MM.1S (cell line): ENCODE measurements at regions not wholly inside any gene's neighbourhood (a gene's known extent, or its start where the extent isn't known, plus 50 kb on each side); places are given as distances from the start of the nearest gene placed in this dataset.

ENCODE experiments used
- DNase-seq: peaks from one replicate; pipeline ENCODE4 v3.0.0-alpha.2; 2015
- H2AFZ ChIP-seq: fragments of 300-600 bp; sonication (generic); 2 replicates; pipeline ENCODE4 v1.6.0; 2016; ENCODE audit warnings: antibody characterized with exemption, low read length
- H3F3A ChIP-seq: fragments of 300-600 bp; sonication (generic); 2 replicates; pipeline ENCODE4 v1.6.1; 2016; ENCODE audit warnings: mild to moderate bottlenecking, antibody characterized with exemption, low read length, moderate library complexity, mixed read lengths; ENCODE audit not compliant: insufficient read depth
- H3K27ac ChIP-seq: fragments of 300-600 bp; sonication (generic); 2 replicates; pipeline ENCODE4 v1.5.1; 2016; ENCODE audit warnings: mild to moderate bottlenecking, low read length
- H3K27me3 ChIP-seq: fragments of 300-600 bp; sonication (generic); replicated peaks from 2 replicates; pipeline ENCODE4 v1.6.0; 2016; ENCODE audit warnings: low read length; ENCODE audit not compliant: insufficient read depth
- H3K36me3 ChIP-seq: fragments of 300-600 bp; sonication (generic); replicated peaks from 2 replicates; pipeline ENCODE4 v1.6.1; 2016; ENCODE audit warnings: mild to moderate bottlenecking, low read length, mixed read lengths; ENCODE audit not compliant: insufficient read depth
- H3K4me1 ChIP-seq: fragments of 300-600 bp; sonication (generic); 2 replicates; pipeline ENCODE4 v1.6.1; 2016; ENCODE audit warnings: low read length, mixed read lengths
- H3K4me2 ChIP-seq: fragments of 300-600 bp; sonication (generic); 2 replicates; pipeline ENCODE4 v1.6.0; 2016; ENCODE audit warnings: low read depth, low read length
- H3K4me3 ChIP-seq: fragments of 300-600 bp; sonication (generic); 2 replicates; pipeline ENCODE4 v1.5.1; 2016; ENCODE audit warnings: low read length, mixed read lengths
- H3K79me2 ChIP-seq: fragments of 300-600 bp; sonication (generic); 2 replicates; pipeline ENCODE4 v1.6.1; 2016; ENCODE audit warnings: mixed run types, low read length, mixed read lengths
- H3K9ac ChIP-seq: fragments of 300-600 bp; sonication (generic); 2 replicates; pipeline ENCODE4 v1.6.1; 2016; ENCODE audit warnings: low read length, mixed read lengths
- H3K9me2 ChIP-seq: fragments of 300-600 bp; sonication (generic); replicated peaks from 2 replicates; pipeline ENCODE4 v1.6.1; 2016; ENCODE audit warnings: mild to moderate bottlenecking, low read length, mixed read lengths; ENCODE audit not compliant: insufficient read depth
- H3K9me3 ChIP-seq: fragments of 300-600 bp; sonication (generic); replicated peaks from 2 replicates; pipeline ENCODE4 v1.6.1; 2016; ENCODE audit warnings: mild to moderate bottlenecking, low read length, mixed read lengths; ENCODE audit not compliant: insufficient read depth
- H4K20me1 ChIP-seq: fragments of 300-600 bp; sonication (generic); 2 replicates; pipeline ENCODE4 v1.6.1; 2016; ENCODE audit warnings: mild to moderate bottlenecking, low read length, moderate library complexity, mixed read lengths; ENCODE audit not compliant: insufficient read depth
- CTCF ChIP-seq: fragments of 300-600 bp; sonication (generic); IDR thresholded peaks from 2 replicates; pipeline ENCODE4 v1.5.1; 2016; ENCODE audit warnings: antibody characterized with exemption, low read length, mixed read lengths
- EZH2 ChIP-seq: fragments of 300-600 bp; sonication (generic); optimal IDR thresholded peaks from 2 replicates; pipeline ENCODE3; 2017; ENCODE audit warnings: low read depth, mild to moderate bottlenecking, antibody characterized with exemption, low read length, mixed read lengths
- EZH2phosphoT487 ChIP-seq: fragments of 300-600 bp; sonication (generic); IDR thresholded peaks from 2 replicates; pipeline ENCODE4 v1.6.1; 2018; ENCODE audit warnings: antibody characterized with exemption, low read length

GRCh38 chr10:33569702-33570101 is 235.2 kb upstream of the NRP1 start:
- TF ChIP-seq EZH2: no peak
- no peak for TF ChIP-seq EZH2phosphoT487
- TF ChIP-seq CTCF: no peak
- H3K27ac ChIP-seq: no peak overlapping the region
- no peaks in the 10 kb centered on the region for H3K79me2 ChIP-seq
- H3K4me3 ChIP-seq: no peak overlapping the region
- H4K20me1 ChIP-seq: no peaks in the 10 kb centered on the region
- H3F3A ChIP-seq: no peaks in the 10 kb centered on the region
- H3K4me1 ChIP-seq: no peaks in the 10 kb centered on the region
- H3K9me3 ChIP-seq: no peaks in the 10 kb centered on the region
- H3K36me3 ChIP-seq: no peaks in the 10 kb centered on the region
- H3K9ac ChIP-seq: no peak overlapping the region
- H3K4me2 ChIP-seq: no peak overlapping the region
- no peak for DNase-seq
- H3K27me3 ChIP-seq: no peaks in the 10 kb centered on the region
- H3K9me2 ChIP-seq: no peaks in the 10 kb centered on the region
- H2AFZ ChIP-seq: no peak overlapping the region

DNA sequence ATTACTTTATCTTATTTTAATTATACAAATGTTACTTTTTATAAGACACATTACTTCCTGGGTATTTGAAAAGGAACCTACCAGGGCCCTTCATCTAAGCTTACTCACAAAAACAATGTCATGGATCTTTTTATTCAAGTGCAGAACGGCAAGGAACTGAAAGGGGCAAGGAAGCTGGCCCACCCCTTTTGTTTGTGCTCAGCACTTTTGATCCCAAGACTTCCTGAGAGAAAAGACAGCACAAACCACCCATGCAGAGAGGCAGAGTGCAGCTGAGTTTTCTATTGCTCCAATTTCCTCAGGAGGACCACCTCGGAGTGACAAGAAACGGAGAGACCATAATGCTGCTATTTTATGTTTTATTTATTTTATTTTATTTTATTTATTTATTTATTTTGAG is 232.0 kb upstream of the NRP1 start:
- Histone ChIP-seq H3K79me2 (no peaks in the 10 kb centered on the region), H3K9me3 (no peaks in the 10 kb centered on the region), H3F3A (no peaks in the 10 kb centered on the region), H3K27ac (no peak overlapping the region), H3K36me3 (no peaks in the 10 kb centered on the region), H3K4me3 (no peak overlapping the region), H3K4me2 (no peak overlapping the region), H3K27me3 (no peaks in the 10 kb centered on the region), H4K20me1 (no peaks in the 10 kb centered on the region), H3K4me1 (no peaks in the 10 kb centered on the region), H3K9ac (no peak overlapping the region), H3K9me2 (no peaks in the 10 kb centered on the region), H2AFZ (no peak overlapping the region)
- no peak for DNase-seq
- TF ChIP-seq CTCF (no peak), EZH2 (no peak), EZH2phosphoT487 (no peak)

- no peaks in the 10 kb centered on the region for H3K9me3 ChIP-seq
- TF ChIP-seq CTCF (no peak), EZH2 (no peak), EZH2phosphoT487 (no peak)
These were observed 231.5 kb upstream of the NRP1 start for GRCh38 chr10:33566001-33566400.

More at GRCh38 chr10:33566001-33566400, 231.5 kb upstream of the NRP1 start:
- H3K4me1 ChIP-seq: no peaks in the 10 kb centered on the region
- no peak overlapping the region for H2AFZ ChIP-seq
- DNase-seq: no peak
- H4K20me1 ChIP-seq: no peaks in the 10 kb centered on the region
- H3K9me2 ChIP-seq: no peaks in the 10 kb centered on the region
- no peak overlapping the region for H3K4me3 ChIP-seq
- H3K4me2 ChIP-seq: no peak overlapping the region
- no peak overlapping the region for H3K27ac ChIP-seq
- no peaks in the 10 kb centered on the region for H3F3A ChIP-seq
- no peaks in the 10 kb centered on the region for H3K36me3 ChIP-seq
- H3K9ac ChIP-seq: no peak overlapping the region
- H3K27me3 ChIP-seq: no peaks in the 10 kb centered on the region
- no peaks in the 10 kb centered on the region for H3K79me2 ChIP-seq
